ENCODE measurements at regions not wholly inside any gene's neighbourhood (a gene's known extent, or its start where the extent isn't known, plus 50 kb on each side); places are given as distances from the start of the nearest gene placed in this dataset.
"Not testable (repeated sequence)": the region's sequence is repeated elsewhere in the genome, so short reads cannot be mapped to it uniquely, and the experiment has no call there.

GRCh38 chr3:103167850-103168249, 733.0 kb downstream of the ZPLD1 start:
- no peak for DNase-seq (ENCODE audit: low spot score)

DNA sequence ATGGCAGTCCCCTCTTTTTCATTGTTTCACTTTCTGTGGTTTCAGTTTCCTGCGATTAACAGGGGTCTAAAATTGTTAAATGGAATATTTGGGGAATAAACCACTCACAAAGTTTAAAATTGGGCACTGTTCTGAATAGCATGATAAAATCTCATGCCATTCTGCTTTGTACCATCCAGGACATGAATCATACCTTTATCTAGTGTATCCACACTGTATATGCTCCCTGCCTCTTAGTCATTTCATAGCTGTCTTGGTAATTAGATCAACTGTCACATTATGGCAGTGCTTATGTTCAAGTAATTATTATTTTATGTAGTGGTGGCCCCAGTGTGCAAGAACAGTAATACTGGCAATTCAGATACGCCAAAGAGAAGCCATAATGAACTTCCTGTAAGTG, 734.5 kb downstream of the ZPLD1 start:
- peak; percentile 11 for DNase-seq (ENCODE audit: low spot score)

GRCh38 chr3:103170651-103171050, 735.8 kb downstream of the ZPLD1 start:
- no peak for DNase-seq (ENCODE audit: low spot score)

DNA sequence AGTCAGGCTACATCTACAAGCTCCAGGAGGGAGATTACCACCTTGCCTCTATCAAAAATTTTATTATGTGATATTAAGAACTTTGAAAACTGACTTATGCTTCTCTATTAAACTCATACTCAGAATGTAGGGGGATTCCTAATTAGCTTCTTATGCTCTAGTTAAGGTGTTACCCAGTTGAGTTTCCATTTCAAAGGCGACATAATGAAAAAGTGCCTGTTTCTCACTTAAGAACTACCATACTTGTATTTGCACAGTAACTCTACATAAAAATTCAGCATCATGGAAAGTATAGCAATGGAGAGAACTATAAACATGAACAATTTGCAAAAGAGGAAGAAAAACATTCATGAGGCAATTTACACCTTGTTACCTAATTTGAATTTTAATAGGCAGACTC, 739.1 kb downstream of the ZPLD1 start:
- no peak for DNase-seq (ENCODE audit: low spot score)

DNA sequence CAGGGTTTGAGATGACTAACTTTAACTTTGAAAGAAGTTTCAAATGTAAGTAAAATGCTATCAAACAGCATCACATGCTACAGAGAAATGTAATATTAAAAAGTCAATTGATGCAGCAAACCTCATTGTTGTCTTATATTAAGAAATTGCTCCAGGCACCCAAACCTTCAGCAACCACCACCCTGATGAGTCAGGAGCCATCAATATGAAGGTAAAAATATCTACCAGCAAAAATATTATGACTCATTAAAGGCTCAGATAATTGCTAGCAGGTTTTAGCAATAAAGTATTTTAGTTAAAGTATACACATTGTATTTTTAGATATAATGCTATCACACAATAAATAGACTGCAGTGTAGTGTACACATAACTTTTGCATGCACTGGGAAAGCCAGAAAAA, 746.3 kb downstream of the ZPLD1 start:
- DNase-seq (ENCODE audit: low spot score) = no peak

GRCh38 chr3:103184772-103185171, 750.0 kb downstream of the ZPLD1 start:
- DNase-seq (ENCODE audit: low spot score) = peak; percentile 30

DNA sequence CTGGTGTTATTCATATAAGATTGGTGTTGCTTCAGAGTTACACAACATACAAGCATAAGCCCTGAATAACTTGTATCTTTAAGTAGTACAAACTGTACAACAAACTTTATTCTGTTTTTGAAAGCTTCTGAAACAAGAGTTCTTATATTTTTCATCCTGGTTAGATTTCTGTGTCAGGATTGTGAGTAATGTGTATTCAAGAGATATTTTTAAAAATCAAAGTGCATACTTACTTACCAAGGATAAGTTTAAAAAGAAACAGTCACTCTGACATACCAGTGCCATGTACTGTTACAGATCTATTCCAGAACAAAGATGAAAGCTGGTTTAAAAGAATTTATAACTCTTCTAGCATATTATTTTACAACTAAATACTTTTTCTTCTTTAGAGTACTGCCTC, 755.1 kb downstream of the ZPLD1 start:
- DNase-seq (ENCODE audit: low spot score) = no peak

DNA sequence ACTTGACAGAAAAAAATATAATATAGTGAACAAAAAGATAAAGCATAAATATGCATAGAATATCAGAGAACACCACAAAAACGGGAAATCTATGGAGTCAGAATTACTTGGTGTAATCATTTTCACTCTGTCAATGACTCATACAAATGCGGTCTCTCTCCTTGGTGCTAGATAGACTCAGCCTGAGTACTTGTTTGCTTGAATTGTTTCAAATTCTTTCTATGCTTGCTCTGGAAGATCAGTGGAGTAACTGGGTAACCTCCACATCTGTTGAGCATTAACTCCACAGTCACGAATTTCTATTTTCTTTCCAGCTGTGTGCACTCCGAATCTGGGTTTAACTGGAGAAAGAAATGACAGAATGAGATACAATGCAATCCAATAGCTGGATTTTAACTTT, 760.4 kb downstream of the ZPLD1 start:
- peak; percentile 19 for DNase-seq (ENCODE audit: low spot score)

- DNase-seq (ENCODE audit: low spot score) = no peak
Measured at GRCh38 chr3:103203441-103203840, 768.6 kb downstream of the ZPLD1 start.

DNA sequence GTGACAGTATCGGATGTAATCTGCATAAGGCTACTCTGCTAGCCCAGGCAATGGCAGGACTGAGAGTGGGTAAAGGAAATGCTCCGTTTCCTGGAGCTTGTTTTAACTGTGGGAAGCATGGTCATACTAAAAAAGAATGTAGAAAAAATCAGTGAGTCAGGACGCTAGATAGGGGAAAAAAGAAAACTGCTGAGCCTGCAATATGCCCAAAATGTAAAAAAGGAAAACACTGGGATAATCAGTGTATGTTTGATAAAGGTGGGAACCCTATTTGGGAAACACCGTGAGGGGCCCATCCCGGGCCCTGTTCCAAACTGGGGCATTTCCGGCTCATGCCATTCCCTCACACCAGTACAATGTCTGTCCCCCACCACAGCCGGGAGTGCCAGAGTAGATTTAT, 775.8 kb downstream of the ZPLD1 start:
- no peak for DNase-seq (ENCODE audit: low spot score)

- no peak for DNase-seq (ENCODE audit: low spot score)
Measured at GRCh38 chr3:103218146-103218545, 783.3 kb downstream of the ZPLD1 start.

GRCh38 chr3:103218793-103219192, 784.0 kb downstream of the ZPLD1 start:
- peak; percentile 27 for DNase-seq (ENCODE audit: low spot score)

DNA sequence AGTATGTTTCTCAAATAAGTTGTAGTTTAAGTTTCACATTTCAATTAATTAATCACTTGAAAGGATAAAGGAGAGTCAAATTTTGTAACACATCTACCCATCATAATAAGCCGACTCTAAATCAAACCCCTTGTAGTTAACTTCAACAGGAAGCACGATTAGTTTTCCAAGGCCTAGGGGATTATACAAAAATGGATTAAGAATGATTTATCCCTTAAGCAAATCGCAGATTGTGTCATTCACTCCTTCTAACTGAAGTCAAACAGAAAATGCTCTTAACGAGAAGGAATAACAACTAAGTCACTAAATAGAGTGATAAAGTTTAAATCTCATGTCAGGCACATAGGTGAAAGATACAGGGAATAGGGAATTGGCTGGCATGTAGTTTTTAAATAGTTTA, 792.8 kb downstream of the ZPLD1 start:
- DNase-seq (ENCODE audit: low spot score) = no peak

GRCh38 chr3:103247459-103247858, 812.6 kb downstream of the ZPLD1 start:
- DNase-seq (ENCODE audit: low spot score) = no peak

GRCh38 chr3:103254827-103255226, 820.0 kb downstream of the ZPLD1 start:
- DNase-seq (ENCODE audit: low spot score) = not testable (repeated sequence)

DNA sequence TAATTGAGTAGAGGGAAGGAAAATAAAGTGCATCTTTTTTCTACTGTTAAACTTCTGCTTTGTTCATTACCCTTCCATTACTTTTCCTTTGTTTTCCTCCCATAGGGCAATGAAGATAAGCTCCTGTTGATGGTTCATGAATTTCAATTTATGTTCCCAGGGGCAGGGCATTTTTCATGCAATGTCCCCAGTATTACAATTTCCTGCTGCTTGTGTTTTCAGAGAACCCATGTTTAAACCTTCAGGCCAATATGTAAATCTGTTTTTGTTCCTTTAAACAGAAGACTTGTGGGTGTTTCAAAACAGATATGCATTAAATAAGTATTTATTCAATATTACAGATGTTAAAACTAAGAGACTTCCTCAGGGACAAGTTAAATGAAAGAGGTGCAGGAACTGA, 834.5 kb downstream of the ZPLD1 start:
- DNase-seq (ENCODE audit: low spot score) = no peak

DNA sequence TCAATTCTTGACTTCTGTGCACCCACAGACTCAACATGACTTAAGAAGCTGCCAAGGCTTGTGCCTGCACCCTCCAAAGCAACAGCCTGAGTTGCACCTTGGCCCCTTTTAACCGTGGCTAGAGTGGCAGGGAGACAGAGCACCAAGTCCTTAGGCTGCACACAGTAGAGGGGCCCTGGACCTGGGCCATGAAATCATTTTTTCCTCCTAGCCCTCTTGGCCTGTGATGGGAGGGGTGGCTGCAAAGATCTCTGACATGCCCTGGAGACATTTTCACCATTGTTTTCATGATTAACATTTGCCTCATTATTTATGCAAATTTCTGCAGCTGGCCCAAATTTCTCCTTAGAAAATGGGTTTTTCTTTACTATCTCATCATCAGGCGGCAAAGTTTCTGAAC, 836.8 kb downstream of the ZPLD1 start:
- no peak for DNase-seq (ENCODE audit: low spot score)

- peak; percentile 23 for DNase-seq (ENCODE audit: low spot score)
Measured at GRCh38 chr3:103295974-103296570, 861.3 kb downstream of the ZPLD1 start.

DNA sequence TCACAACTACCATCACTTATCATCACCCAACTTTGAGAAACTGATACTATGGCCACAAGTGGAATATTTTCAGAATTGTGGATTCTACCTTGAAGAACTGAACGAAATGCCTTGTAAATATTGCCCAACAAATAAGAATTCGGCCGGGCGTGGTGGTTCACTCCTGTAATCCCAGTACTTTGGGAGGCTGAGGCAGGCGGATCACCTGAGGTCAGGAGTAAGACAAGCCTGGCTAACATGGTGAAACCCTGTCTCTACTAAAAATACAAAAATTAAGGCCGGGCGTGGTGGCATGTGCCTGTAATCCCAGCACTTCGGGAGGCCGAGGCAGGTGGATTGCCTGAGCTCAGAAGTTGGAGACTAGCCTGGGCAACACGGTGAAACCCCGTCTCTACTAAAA, 862.7 kb downstream of the ZPLD1 start:
- DNase-seq (ENCODE audit: low spot score) = not testable (repeated sequence)

GRCh38 chr3:103306104-103306503, 871.3 kb downstream of the ZPLD1 start:
- no peak for DNase-seq (ENCODE audit: low spot score)

- peak; percentile 1 for DNase-seq (ENCODE audit: low spot score)
Measured at GRCh38 chr3:103308921-103309320, 874.1 kb downstream of the ZPLD1 start.

DNA sequence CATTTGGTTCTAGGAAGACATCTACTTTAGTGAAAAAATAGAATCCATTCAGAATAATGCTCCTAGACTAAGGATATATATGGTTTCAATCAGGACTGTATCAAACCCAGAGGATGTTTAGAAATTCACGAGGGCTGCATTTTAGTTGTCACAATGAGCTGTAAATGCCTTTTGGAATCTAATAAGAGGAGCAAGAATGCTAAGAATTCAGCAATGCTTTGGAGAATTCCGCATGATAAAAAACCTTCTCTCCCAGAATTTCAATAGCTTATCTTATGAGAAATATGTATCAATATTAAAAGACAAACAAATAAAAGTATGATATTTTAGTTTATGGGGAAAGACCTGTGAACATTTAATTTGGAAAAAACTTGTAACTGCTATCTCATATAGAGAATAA, 885.1 kb downstream of the ZPLD1 start:
- DNase-seq (ENCODE audit: low spot score) = no peak

DNA sequence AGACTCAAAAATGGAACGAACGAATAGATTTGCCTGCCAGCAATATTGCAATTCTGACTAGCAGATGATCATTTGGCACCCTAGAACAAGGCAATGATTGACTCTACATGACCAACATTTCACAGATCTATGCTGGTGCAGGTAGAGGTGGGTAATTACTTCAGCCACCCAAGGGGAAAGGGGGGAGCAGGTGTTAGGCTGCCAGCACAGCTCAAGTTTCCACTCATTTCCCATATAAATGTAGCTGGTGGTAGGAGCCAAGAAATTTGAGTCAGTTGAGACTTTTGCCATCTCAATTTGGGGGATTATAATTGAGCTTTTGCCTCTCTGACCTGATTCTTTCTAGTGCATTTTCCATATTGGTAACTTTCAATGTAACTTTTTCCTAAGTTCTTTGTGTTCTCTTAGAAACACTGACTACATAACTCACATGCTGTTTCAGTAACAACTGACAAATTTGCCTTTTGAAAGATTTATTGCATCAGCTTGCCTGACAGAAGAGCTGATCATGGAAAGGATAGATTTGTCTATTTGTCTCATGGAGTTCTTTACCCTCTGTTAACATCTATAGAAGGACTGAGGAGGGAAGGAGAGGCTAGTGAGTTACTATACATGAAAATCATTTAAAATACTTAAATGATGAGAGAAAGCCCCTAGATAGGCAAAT, 902.5 kb downstream of the ZPLD1 start:
- no peak for DNase-seq (ENCODE audit: low spot score)

- no peak for DNase-seq (ENCODE audit: low spot score)
Measured at GRCh38 chr3:103341078-103341606, 906.3 kb downstream of the ZPLD1 start.
